Stomach smooth muscle (tissue), 2 donors: ENCODE measurements at regions not wholly inside any gene's neighbourhood (a gene's known extent, or its start where the extent isn't known, plus 50 kb on each side); places are given as distances from the start of the nearest gene placed in this dataset.
"Not testable (repeated sequence)": the region's sequence is repeated elsewhere in the genome, so short reads cannot be mapped to it uniquely, and the experiment has no call there.

Experiments used
- H3K27ac ChIP-seq: one replicate; pipeline ENCODE4 v1.7.0; 2013; ENCODE audit warnings: mild to moderate bottlenecking, low read length, inconsistent platforms
- H3K27me3 ChIP-seq, 2 donors: one replicate each; pipeline ENCODE4 v1.7.0; 2013; ENCODE audit warnings: low read length in 2 of 2; ENCODE audit not compliant: insufficient read depth in 2 of 2, control insufficient read depth in 1 of 2
- H3K36me3 ChIP-seq, 2 donors: one replicate each; pipeline ENCODE4 v1.7.0; 2013; ENCODE audit warnings: low read length in 2 of 2; ENCODE audit not compliant: control insufficient read depth in 2 of 2, insufficient read depth in 2 of 2
- H3K4me1 ChIP-seq: one replicate; pipeline ENCODE4 v1.7.0; 2013; ENCODE audit warnings: low read length; ENCODE audit not compliant: control insufficient read depth, insufficient read depth
- H3K4me3 ChIP-seq, 2 donors: one replicate each; pipeline ENCODE4 v1.7.0; 2013; ENCODE audit warnings: low read length in 2 of 2
- H3K9ac ChIP-seq, 2 donors: one replicate each; pipeline ENCODE4 v1.7.0; 2013; ENCODE audit warnings: low read length in 2 of 2, mild to moderate bottlenecking in 1 of 2
- H3K9me3 ChIP-seq, 2 donors: one replicate each; pipeline ENCODE4 v1.7.0; 2013; ENCODE audit warnings: low read length in 2 of 2; ENCODE audit not compliant: control insufficient read depth in 2 of 2
- donor health status: healthy.
- donor health status: Pancreatic carcinoma.

DNA sequence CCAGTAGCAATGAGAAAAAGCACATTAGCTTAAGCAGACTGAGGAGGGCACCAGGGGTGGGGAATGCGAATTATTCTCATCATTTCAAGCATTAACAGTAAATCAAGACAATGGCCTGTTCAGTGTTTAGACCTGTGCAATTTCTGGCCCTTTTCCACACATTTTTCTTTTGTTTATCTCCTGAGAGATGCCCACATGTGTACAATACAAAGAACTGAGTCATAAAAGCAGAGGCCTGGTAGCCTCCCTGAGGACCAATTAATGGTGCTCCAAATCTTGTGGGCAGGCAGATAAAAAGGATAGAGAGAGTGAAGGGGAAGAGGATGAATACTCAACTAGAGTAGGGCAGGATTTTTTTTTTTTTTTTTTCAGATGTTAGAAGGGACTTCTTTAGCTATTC, 480.8 kb downstream of the RERGL start:
- Histone ChIP-seq H3K27me3 (no peaks in the 10 kb centered on the region), H3K36me3 (no peaks in the 10 kb centered on the region), H3K27ac (no peak overlapping the region), H3K4me1 (no peaks in the 10 kb centered on the region), H3K9ac (no peak overlapping the region), H3K4me3 (no peak overlapping the region), H3K9me3 (no peaks in the 10 kb centered on the region)

DNA sequence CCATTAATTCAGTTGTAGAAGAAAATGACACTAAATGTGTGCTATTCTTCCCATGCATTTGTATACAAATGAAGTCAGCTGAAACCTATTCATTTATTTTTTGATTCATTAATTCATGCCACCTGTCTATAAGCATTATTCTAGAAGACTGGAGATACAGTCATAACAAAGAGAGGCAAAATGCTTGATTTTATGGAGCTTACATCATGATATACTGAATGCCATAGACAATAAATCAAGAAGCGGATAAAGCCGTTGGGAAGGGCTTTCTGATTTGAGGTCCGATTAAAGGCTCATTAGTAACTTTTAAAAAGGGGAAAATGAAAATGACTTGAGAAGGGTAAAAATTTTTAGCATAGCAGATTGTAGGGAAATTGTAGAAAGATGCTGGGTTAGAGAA, 494.9 kb downstream of the RERGL start:
- Histone ChIP-seq H3K4me3 (no peak overlapping the region), H3K9ac (no peak overlapping the region), H3K9me3 (no peaks in the 10 kb centered on the region)

DNA sequence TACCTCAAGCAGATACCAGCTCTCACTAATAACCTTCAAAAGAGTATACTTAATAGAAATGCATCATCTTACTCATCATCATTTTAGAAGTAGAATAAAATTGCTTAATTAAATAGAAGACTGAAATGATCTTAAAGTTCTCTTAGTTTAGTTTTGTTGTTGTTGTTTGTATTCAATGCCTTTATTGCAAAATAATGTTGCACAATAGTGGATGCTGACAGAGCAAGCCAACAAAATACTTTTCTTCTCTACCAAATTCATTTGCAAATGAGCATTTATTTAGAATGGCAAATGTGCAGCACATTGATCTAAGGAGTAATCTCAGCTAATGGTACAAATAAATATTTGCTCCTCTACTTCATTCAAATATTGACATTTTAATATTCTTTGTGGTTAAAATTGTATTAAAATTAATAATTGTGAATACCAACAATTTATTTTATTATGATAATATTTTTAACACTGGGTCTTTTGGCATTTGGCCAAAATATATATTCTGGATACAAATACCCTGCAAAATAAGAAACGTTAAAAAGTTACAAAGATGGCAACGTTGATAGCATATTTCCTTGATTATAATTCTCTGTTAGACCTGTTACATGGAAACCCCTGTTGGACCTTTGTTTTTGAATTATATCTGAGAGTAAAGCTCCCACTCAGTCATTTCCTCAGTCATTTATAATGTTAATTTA, 496.1 kb downstream of the RERGL start:
- Histone ChIP-seq H3K4me1 (no peaks in the 10 kb centered on the region), H3K36me3 (no peaks in the 10 kb centered on the region), H3K27me3 (no peaks in the 10 kb centered on the region), H3K9ac (no peak overlapping the region), H3K9me3 (no peaks in the 10 kb centered on the region), H3K27ac (no peak overlapping the region), H3K4me3 (no peak overlapping the region)

More for the DNA sequence above, 494.9 kb downstream of the RERGL start:
- H3K4me1 ChIP-seq = no peaks in the 10 kb centered on the region
- no peaks in the 10 kb centered on the region for H3K36me3 ChIP-seq
- H3K27me3 ChIP-seq = no peaks in the 10 kb centered on the region
- no peak overlapping the region for H3K27ac ChIP-seq

DNA sequence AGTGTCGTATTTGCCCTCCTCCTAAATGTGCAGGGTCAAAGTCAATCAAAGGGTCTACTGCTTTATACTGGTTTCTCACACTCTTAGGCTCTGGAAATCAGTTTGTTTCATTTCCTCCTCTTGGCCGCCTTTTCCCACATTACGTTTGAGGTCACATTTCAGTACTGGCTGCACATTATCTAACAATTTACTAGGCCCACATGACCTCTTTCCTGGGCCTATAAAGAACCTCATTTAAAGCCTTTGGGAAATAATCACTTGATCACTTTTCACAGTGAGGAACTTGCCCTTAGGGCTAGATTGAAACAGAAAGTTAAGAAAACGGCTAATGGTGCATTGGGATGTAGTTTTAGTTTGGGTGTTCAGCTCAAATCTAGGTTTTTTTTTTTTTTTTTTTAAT, 497.5 kb downstream of the RERGL start:
- Histone ChIP-seq H3K27ac (no peak overlapping the region), H3K4me3 (no peak overlapping the region), H3K27me3 (no peaks in the 10 kb centered on the region), H3K9ac (no peak overlapping the region), H3K36me3 (no peaks in the 10 kb centered on the region), H3K9me3 (no peaks in the 10 kb centered on the region), H3K4me1 (no peaks in the 10 kb centered on the region)

DNA sequence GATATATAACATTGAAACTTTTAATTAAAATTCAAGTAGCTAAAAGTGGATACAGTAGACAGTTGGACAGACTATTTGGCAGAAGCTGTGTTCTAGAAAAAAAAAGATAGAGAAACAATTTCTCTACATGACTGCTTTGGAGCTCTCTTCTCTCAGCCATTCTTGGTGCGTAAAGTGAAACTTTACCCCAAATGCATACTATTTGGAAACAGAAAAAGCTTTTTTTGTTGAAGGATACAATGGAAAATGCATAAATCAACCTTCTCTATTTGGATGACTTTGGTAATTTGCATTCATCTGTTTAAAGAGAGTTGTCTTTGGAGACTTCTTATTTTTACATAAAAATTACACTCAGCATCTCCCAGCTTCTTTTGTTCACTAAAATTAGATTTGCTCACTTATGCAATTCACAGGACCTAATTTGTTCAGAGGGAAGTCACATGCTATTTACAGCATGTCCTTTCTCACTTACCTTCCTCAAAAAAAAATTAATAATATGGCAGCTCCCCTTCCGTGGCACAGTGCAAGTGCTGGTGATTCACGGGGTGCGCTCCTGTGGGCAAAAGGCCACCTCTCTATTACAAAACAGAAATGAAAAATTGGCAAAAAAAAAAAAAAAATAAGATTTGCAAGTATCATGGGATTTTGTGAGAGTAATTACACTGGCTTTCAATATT, 498.9 kb downstream of the RERGL start:
- H3K4me1 ChIP-seq = no peaks in the 10 kb centered on the region
- H3K9me3 ChIP-seq = no peaks in the 10 kb centered on the region
- no peak overlapping the region for H3K27ac ChIP-seq
- no peaks in the 10 kb centered on the region for H3K27me3 ChIP-seq
- no peak overlapping the region for H3K4me3 ChIP-seq
- H3K9ac ChIP-seq = no peak overlapping the region
- no peaks in the 10 kb centered on the region for H3K36me3 ChIP-seq

DNA sequence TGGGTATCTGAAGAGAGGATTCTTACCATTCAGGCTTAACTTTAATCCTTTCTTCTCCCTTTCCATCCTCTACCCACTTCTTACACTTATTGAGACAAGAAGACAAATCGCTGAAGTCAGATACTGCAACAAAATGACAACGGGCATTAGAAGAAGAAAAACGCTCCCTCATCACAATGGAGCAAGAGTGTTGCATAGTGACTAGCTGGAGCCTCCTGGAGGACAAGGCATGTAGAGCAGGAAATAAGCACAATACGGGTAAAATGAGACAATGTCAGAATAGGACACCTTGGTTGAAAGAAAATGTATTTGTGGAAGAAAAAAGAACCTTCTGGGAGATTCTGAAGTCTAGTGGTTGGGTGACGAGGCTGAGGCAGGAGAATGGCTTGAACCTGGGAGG, 501.0 kb downstream of the RERGL start:
- H3K4me3 ChIP-seq = no peak overlapping the region
- no peak overlapping the region for H3K9ac ChIP-seq
- no peak overlapping the region for H3K27ac ChIP-seq
- no peaks in the 10 kb centered on the region for H3K27me3 ChIP-seq
- H3K36me3 ChIP-seq = no peaks in the 10 kb centered on the region
- H3K9me3 ChIP-seq = no peaks in the 10 kb centered on the region
- no peaks in the 10 kb centered on the region for H3K4me1 ChIP-seq

DNA sequence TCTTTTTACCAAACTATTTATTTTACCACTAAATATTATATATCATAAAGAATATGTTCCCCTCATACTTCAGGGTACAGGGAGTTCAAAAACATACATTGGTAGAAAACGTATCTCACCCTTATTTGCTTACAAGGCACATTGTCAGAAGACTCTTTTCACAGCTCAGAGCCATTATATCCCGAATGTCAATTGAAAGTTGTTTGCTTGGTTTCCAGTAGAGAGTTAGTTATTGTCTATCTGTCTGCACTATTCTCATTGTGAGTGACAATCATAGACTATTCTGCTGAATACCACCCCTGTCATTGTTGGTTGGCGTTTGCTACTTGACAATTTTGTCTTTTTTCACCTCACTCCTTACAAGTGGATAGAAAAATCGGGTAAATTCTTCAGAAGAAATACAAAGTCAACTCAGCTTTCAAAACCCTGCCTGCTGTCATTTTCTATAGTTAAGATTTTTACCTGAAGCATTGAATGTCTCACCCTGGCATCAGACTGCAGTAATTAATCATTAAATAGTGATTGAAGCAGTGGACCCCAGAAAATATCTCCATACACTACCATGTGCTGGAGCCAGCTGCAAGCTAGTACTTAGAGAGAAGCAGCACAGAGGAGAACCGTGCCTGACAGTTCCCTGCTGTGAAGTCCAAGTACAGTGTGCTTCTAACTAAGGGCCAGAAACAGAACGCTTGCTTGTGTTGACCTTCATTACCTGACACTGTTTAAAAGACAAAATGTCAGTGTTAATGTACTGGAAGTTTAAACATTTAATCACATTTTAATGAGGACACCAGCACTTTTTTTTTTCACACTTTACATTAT, 510.6 kb downstream of the RERGL start:
- Histone ChIP-seq H3K4me1 (no peaks in the 10 kb centered on the region), H3K4me3 (no peak overlapping the region), H3K36me3 (no peaks in the 10 kb centered on the region), H3K27me3 (no peaks in the 10 kb centered on the region), H3K27ac (no peak overlapping the region), H3K9ac (no peak overlapping the region), H3K9me3 (no peaks in the 10 kb centered on the region)

DNA sequence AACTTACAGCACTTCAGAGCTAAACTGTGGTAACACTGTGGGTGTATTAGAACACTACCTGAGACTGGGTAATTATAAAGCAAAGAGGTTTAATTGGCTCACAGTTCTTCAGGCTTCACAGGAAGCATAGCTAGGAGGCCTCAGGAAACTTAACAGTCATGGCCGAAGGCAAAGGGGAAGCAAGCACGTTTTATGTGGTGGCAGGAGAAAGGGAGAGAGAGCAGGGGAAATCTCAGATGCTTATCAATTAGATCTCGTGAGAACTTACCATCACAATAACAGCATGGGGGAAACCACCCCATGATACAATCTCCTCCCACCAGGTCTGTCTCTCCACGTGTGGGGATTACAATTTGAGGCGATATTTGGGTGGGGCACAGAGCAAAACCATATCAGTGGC, 512.6 kb downstream of the RERGL start:
- H3K27ac ChIP-seq = no peak overlapping the region
- H3K36me3 ChIP-seq = no peaks in the 10 kb centered on the region
- H3K4me1 ChIP-seq = no peaks in the 10 kb centered on the region
- no peak overlapping the region for H3K4me3 ChIP-seq
- no peak overlapping the region for H3K9ac ChIP-seq
- H3K9me3 ChIP-seq = no peaks in the 10 kb centered on the region
- H3K27me3 ChIP-seq = no peaks in the 10 kb centered on the region

DNA sequence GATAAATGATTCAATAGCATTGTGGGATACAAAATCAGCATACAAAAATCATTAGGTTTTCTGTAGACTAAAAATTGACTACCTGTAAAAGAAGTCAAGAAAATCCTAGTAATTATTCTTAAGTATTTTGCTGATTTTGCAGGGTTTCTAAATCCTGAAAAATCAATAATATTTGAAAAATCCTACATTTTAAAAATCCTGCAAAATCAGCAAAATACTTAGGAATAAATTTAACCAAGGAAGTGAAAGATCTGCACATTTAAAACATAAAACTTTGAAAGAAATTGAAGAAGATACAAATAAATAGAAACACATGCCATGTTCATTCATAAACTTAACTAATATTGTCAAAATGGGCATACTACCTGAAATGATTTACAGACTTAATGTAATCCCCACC, 517.7 kb downstream of the RERGL start:
- Histone ChIP-seq H3K27me3 (no peaks in the 10 kb centered on the region), H3K4me1 (no peaks in the 10 kb centered on the region), H3K27ac (no peak overlapping the region), H3K9me3 (no peaks in the 10 kb centered on the region), H3K9ac (no peak overlapping the region), H3K36me3 (no peaks in the 10 kb centered on the region), H3K4me3 (no peak overlapping the region)

DNA sequence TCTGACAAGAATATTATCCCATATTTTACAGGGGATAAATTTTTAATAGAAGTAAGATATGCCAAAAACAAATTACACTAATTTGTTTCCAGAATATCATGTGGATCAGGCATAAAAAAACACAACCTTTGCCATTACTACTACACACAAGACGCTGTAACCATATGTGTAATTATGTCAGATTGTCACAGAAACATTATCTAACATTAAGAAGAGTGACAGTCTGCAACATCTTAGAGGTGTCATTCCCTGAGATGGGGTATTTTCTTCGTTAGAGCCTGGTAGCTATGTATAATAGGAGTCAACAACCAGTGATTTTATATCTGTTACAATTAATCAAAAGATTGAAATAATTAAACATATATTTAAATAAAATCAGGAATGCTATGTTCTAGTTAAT, 518.9 kb downstream of the RERGL start:
- Histone ChIP-seq H3K27me3 (no peaks in the 10 kb centered on the region), H3K36me3 (no peaks in the 10 kb centered on the region), H3K27ac (no peak overlapping the region), H3K9me3 (no peaks in the 10 kb centered on the region), H3K4me1 (no peaks in the 10 kb centered on the region), H3K9ac (no peak overlapping the region), H3K4me3 (no peak overlapping the region)

DNA sequence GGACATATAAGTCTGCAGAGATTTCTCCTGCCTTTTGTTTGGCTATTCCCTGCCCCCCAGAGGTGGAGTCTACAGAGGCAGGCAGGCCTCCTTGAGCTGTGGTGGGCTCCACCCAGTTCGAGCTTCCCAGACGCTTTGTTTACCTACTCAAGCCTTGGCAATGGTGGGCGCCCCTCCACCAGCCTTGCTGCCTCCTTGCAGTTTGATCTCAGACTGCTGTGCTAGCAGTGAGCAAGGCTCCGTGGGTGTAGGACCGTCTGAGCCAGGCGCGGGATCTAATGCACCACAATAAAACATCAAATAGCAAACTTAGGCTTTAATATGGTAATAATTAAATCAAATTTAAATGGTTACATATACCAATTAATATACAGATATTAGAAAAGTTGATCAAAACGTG, 525.4 kb downstream of the RERGL start:
- not testable (repeated sequence) for H3K27me3 ChIP-seq, H3K4me3 ChIP-seq, H3K4me1 ChIP-seq, H3K9me3 ChIP-seq, H3K36me3 ChIP-seq, H3K9ac ChIP-seq, H3K27ac ChIP-seq
